GM19468 (cell line): ENCODE measurements at regions not wholly inside any gene's neighbourhood (a gene's known extent, or its start where the extent isn't known, plus 50 kb on each side); places are given as distances from the start of the nearest gene placed in this dataset.
A peak's percentile ranks its signal among the peaks of the same experiment; 100 is the strongest.

ENCODE experiments used
- ATAC-seq: cut with Tn5 transposase; IDR thresholded peaks from one replicate; pipeline ENCODE4 v1.9.1; 2021; ENCODE audit warnings: mild to moderate bottlenecking, moderate library complexity, moderate number of reproducible peaks; ENCODE audit not compliant: unreplicated experiment; ENCODE audit errors: extremely low read depth

- no peak for ATAC-seq
Measured at GRCh38 chr3:161555320-161555719, 58.7 kb downstream of the OTOL1 start.

DNA sequence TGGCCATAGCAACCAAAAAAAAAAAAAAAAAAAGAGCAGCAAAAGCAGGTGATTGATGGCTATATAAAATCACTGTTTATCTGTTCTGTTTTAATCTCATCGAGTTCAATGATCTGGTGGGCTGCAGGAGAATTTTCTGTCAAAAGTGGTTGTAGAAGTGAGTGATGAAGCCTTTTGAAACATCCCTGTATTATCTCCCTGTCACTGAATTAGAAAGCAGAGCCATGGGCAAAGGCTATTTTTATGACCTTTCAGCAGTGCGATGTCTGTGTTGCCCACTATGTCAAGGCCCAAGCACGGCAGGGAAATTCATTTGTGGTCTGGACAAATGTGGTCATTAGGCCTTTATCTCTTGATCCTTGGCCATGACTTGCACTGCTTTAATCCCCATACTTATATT is 59.9 kb downstream of the OTOL1 start:
- no peak for ATAC-seq

DNA sequence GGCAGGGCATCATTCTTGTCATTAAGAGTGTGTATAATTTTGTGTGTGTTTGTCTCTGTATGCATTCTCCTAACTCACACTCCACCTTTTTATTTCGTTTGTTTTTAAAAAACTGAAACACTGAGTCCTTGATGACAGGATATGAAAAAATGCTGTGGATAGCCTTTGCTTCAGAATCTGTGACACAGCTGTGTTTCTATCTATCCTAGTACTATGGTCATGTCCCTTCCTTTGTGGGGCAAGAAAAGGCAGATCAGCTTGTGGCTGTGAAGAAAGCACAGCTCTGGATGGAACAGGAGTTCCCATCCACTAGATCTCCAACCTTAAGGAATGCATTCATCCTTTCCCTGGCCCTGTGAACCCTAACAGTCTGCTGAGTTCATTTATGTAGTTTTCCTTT is 60.3 kb downstream of the OTOL1 start:
- no peak for ATAC-seq

- no peak for ATAC-seq
Measured at GRCh38 chr3:161557445-161558150, 61.0 kb downstream of the OTOL1 start.

- no peak for ATAC-seq
Measured at GRCh38 chr3:161558236-161558635, 61.6 kb downstream of the OTOL1 start.

DNA sequence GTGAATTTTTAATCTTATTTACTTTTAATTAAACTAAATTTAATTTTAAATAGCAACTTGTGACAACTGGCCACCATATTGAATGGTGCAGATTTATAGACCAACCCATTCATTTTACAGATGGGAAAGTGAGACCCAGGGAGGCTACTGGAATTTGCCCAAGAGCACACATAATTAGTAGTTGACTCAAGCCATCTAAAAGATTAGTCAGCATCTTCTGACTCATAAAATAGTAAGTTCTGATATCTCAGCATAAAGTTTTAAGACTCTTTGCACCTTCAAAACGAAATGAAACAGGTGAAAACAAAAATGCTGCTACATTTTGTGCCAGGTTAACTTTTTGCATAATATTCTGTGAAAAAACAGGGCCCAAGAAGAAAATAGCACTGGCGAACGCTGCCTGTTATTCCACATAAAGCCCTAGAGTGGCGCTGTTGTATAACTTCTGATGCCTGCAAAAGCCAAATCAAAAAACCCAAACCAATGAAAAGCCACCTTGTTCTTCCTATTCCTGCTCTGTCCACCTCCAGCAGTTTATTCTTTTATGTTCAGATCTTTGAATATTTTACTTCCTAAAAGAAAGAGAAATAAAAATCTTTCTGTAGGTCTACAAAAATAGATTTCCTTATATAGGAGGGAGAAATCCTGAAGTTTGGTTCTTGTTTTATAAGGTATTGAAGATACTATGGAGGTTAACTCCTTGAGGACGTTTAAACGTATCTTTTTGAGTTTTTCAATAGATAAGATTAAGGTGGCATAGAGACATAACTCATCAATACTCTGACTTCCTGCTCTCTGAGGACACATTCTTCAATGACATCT is 62.8 kb downstream of the OTOL1 start:
- peak; percentile 44 for ATAC-seq

- no peak for ATAC-seq
Measured at GRCh38 chr3:161560008-161560637, 63.5 kb downstream of the OTOL1 start.

GRCh38 chr3:161567577-161568361 is 71.2 kb downstream of the OTOL1 start:
- ATAC-seq, result no peak

DNA sequence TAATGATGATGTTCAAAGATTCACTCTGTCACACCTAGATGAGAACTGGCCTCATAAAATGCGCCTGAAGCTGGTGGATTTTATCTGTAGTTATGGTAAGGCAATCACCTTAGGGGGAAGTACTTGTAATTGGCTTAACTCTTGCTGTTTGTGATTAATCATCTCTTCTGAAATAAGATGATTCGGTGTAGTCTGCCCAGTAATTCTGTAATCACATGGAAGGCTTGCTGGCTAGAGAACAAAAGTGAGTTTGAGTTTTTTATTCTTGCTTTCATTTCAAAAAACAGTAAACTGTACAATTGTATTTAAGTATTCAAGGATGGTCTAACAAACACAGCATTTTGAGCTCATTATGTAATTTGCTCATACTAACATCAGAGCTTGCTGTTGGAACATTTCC is 72.1 kb downstream of the OTOL1 start:
- ATAC-seq, result no peak

DNA sequence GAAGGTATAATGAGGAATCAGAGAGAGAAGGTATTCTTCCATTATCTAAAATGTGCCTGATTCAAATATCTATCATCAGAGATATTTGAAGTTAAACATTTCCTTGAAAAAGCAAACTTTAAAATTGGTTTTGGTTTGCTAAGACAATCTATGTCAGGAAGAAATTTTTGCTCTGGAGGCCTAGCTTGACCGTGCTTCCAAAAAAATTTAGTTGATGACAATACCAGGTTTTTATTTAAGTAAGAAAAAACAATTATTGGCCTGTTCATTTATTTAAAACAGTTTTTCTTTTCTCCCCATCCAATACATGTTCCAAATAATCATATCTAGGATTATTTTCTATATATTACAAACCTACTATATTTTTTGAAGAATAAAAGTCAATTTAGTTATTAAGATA is 75.3 kb downstream of the OTOL1 start:
- no peak for ATAC-seq

DNA sequence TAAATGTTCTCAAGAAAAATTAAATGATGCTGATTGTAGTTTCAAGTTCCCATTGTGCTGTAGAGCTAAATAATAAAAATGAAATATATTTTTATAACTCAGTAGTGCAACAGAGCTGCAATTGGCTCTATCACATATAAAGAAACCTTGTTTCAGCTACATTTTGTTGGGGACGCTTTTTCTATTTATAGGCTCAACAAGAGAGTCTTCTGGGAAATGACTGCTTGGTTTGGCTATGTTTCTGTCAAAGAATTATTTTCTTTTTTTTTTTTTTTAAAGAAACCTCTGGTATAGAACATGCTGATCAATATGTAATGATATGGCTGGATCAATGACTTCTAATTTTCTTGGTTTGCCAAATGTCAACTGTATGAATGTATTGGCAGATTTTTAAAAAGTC is 76.5 kb downstream of the OTOL1 start:
- no peak for ATAC-seq

DNA sequence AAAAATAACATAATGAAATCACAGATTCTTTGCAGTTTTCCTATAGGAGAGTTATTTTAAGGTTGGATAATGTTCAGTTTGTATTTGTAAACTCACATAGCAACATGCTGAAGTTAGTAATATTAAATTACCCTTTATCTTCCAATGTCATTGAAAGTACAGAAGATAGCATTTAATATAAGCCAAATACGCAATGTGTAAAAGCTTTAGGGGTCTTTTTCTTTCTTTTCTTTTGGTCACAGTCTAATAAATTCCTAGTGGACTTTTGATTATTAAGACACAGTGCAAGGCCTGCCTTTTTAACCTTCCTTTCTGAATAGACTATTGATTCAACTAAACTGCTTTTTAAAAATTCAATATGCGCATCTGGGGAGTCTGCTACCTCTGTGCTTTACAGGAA is 79.3 kb downstream of the OTOL1 start:
- no peak for ATAC-seq

DNA sequence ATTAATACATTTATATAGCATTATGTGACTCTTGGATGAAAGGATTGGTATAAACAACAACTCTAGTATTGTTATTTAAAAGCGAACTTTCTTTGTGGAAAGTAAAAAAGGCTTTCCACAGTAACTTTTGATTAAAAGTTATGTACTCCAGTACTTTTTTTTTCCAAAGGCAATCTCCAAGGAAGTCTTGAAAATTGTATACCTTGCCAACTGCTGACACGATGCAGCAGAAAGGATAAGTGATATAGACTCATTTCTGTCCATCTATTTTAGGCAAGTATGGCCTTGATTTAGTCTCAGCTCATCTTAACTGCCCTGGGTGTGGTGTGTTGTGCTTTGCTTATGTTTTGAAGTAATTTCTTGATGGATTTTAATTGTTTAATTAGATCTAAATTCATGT is 79.7 kb downstream of the OTOL1 start:
- ATAC-seq, result no peak

- ATAC-seq, result no peak
Measured at GRCh38 chr3:161576714-161577510, 80.3 kb downstream of the OTOL1 start.

- ATAC-seq, result no peak
Measured at GRCh38 chr3:161577662-161578061, 81.1 kb downstream of the OTOL1 start.

- ATAC-seq, result no peak
Measured at GRCh38 chr3:161579395-161580126, 83.0 kb downstream of the OTOL1 start.

DNA sequence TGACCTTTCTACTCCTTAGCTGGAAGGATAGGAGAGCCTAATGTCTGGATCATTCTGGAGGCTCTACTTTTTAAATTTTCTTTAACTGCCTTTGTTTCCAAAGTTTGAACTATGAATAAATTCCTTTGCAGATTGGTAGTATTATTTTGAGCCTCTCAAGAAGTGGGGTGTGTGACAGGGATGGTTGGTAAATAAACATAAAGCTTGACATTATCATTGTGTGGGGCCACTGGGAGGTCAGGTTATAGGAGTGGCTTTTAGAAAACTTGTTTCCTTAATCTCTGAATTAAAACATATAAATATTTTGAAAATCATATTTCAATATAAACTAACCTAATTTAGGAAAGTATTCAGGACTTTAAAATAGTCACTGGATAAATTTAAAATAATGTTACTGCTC is 89.3 kb downstream of the OTOL1 start:
- no peak for ATAC-seq

- ATAC-seq, result no peak
Measured at GRCh38 chr3:161586556-161587235, 90.1 kb downstream of the OTOL1 start.

- ATAC-seq, result no peak
Measured at GRCh38 chr3:161598639-161599038, 102.0 kb downstream of the OTOL1 start.
